Tibial artery (tissue), 4 donors: ENCODE measurements at regions not wholly inside any gene's neighbourhood (a gene's known extent, or its start where the extent isn't known, plus 50 kb on each side); places are given as distances from the start of the nearest gene placed in this dataset.

Source experiments
- DNase-seq, 2 donors: peaks; one replicate each; pipeline ENCODE4 v3.0.0-alpha.2; 2019
- H3K27ac ChIP-seq, 2 donors: fragments of 200-600 bp; sonication (generic) in 1 of 2; 1 replicate in 1 of 2; 2 replicates in 1 of 2; pipeline ENCODE4 v1.5.1; 2018 to 2019; ENCODE audit warnings: mild to moderate bottlenecking in 1 of 2
- H3K27me3 ChIP-seq, 2 donors: fragments of 200-600 bp; sonication (generic) in 1 of 2; one replicate each; pipeline versions ENCODE4 v1.5.1 to v1.6.0; 2016 to 2019
- H3K36me3 ChIP-seq, 3 donors: fragments of 200-600 bp; sonication (generic) in 2 of 3; one replicate each; pipeline ENCODE4 v1.5.1; 2016 to 2019; ENCODE audit warnings: mild to moderate bottlenecking in 2 of 3
- H3K4me1 ChIP-seq, 4 donors: fragments of 200-600 bp; sonication (generic) in 2 of 4; 1 replicate in 3 of 4; 2 replicates in 1 of 4; pipeline ENCODE4 v1.5.1; 2016 to 2019
- H3K4me3 ChIP-seq, 2 donors: fragments of 200-600 bp; sonication (generic) in 1 of 2; 1 replicate in 1 of 2; 2 replicates in 1 of 2; pipeline ENCODE4 v1.5.1; 2018 to 2019; ENCODE audit warnings: mild to moderate bottlenecking in 2 of 2
- H3K9me3 ChIP-seq, 3 donors: fragments of 200-600 bp; sonication (generic) in 1 of 3; one replicate each; pipeline ENCODE4 v1.5.1; 2016 to 2019
- intact Hi-C: fragments of 100-400 bp; cut with DNase I; formaldehyde crosslinking; loops from one replicate; pipeline ENCODE4 v1.15.0; 2023; ENCODE audit warnings: low total_unique reads
- TF ChIP-seq, protein P1 (sequence below), 2 experiments: fragments of 200-600 bp in 1 of 2; fragments of 450-650 bp in 1 of 2; IDR thresholded peaks; one replicate each; pipeline ENCODE4 v1.5.1; 2017 to 2019; ENCODE audit warnings: antibody characterized with exemption in 2 of 2, mild to moderate bottlenecking in 1 of 2, moderate library complexity in 1 of 2

DNA sequence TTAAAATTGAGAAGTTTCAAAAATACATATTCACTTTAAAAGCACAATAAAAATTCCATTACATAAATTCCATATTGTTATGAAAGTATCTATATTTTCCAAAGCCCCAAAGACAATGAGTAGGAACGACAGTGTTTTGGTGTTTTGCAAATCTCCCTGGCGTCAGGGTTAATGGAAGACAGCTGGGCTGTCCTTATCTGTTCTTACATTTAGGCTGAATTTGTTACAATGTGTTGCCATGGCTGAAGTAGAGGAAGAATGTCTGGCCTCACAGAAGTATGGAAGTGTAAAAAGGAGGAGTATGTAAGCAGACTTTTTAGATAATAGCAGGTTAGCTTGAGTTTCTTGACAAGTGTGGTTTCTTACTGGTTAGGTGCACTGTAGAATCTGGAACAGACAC is 124.4 kb upstream of the SPATA13 start:
- DNase-seq = no peak
- no peaks in the 10 kb centered on the region for H3K27me3 ChIP-seq
- H3K4me3 ChIP-seq = no peak overlapping the region
- intact Hi-C loops = no loop called here
- TF ChIP-seq, protein P1, sequence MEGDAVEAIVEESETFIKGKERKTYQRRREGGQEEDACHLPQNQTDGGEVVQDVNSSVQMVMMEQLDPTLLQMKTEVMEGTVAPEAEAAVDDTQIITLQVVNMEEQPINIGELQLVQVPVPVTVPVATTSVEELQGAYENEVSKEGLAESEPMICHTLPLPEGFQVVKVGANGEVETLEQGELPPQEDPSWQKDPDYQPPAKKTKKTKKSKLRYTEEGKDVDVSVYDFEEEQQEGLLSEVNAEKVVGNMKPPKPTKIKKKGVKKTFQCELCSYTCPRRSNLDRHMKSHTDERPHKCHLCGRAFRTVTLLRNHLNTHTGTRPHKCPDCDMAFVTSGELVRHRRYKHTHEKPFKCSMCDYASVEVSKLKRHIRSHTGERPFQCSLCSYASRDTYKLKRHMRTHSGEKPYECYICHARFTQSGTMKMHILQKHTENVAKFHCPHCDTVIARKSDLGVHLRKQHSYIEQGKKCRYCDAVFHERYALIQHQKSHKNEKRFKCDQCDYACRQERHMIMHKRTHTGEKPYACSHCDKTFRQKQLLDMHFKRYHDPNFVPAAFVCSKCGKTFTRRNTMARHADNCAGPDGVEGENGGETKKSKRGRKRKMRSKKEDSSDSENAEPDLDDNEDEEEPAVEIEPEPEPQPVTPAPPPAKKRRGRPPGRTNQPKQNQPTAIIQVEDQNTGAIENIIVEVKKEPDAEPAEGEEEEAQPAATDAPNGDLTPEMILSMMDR (IDR thresholded peaks at IDR 0.05) = no peak
- peaks cover 0 to 35% (median 27%) of the 10 kb centered on the region in 4 donors for H3K4me1 ChIP-seq
- no peaks in the 10 kb centered on the region for H3K36me3 ChIP-seq
- H3K27ac ChIP-seq = no peak overlapping the region
- no peaks in the 10 kb centered on the region for H3K9me3 ChIP-seq

DNA sequence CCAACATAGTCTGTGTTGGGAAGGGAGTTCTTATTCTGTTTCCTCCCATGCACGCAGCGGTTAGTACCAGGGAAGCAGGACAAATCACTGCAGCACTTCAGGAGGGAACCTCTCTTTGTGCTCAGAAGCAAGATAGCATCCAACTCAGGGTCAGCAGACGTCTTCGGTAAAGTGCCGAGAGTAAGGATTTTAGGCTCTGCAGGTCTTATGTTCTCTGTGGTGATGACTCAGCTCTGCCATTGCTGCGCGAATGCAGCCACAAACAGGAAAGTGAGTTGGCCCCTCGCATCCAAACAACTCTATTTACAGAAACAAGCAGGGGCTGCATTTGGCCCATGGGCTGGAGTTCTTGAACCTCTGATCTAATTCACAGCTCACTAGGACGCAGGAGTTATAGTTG is 122.1 kb upstream of the SPATA13 start:
- no peaks in the 10 kb centered on the region for H3K27me3 ChIP-seq
- no peaks in the 10 kb centered on the region for H3K36me3 ChIP-seq
- no peak for DNase-seq
- no peaks in the 10 kb centered on the region for H3K9me3 ChIP-seq
- no peak overlapping the region for H3K4me3 ChIP-seq
- TF ChIP-seq, protein P1 (IDR thresholded peaks at IDR 0.05) = no peak
- peaks cover 0 to 16% (median 9%) of the 10 kb centered on the region in 4 donors for H3K4me1 ChIP-seq
- no peak overlapping the region for H3K27ac ChIP-seq
- intact Hi-C loops = no loop called here

DNA sequence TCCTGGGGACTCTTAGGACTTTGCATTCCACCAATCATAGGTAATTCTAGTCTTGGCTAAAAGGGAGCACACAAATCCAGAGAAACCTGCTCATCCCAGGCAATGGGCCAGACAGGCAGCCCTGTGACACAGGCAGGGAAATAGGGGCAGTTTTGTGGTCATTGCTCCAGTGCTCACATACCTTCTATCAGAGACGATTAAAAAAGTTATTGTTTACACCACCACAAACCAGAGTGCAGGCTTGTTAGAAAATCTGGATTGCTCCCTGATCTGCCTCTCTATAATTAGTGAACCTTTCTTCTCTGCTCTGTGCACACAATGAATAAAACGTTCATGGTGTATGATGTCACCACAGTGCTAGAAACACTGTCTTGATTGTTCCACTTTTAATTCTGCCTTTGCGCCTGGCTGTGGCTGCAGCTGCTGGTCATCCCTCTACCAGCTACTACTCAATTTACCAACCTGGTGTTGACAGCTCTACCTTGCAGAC is 121.6 kb upstream of the SPATA13 start:
- DNase-seq = no peak
- peaks cover 0 to 17% (median 7%) of the 10 kb centered on the region in 4 donors for H3K4me1 ChIP-seq
- no peaks in the 10 kb centered on the region for H3K36me3 ChIP-seq
- H3K9me3 ChIP-seq = no peaks in the 10 kb centered on the region
- no peaks in the 10 kb centered on the region for H3K27me3 ChIP-seq
- H3K27ac ChIP-seq = no peak overlapping the region
- TF ChIP-seq, protein P1 (IDR thresholded peaks at IDR 0.05) = no peak
- H3K4me3 ChIP-seq = no peak overlapping the region
- intact Hi-C loops = no loop called here

DNA sequence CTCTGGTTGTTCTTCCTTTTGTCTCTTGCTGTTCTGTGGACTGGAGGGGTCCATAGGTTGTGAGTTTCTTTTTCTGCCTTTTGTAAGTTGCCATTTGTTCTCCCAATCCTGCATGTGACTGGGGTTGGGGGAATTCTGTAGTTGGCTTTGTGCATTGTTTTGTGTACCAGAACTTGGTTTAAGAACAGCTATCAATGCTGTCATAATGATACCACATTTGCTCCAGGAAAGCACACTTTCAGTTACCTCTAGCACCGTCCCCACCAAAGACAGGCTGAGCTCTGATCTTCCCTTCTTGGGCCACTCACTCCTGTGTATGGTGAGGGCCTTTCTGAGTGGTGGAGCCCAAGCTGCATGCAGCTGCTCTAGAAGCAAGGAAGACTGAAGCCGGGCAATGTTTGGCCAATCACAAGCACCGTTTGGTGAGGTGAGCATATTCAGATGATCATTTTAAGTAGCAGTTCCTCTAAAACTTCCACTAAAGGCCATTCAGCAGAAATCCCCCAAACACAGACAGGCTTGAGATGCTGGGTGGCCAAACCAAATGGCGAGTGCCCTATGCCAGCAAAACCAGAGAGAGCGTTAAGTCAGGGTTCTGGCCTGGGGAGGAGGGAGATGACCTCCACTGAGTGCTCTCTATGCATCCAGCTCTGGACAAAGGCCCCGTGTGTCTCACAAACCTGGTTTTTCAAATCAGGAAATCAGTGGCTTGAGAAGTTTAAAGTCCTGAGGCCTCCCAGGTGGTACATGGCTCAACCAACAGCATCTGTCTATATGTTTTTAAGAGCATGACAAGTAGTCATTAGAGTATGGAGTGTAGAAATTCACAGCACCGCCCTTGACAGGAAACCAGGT is 120.7 kb upstream of the SPATA13 start:
- no peak for DNase-seq
- H3K36me3 ChIP-seq = no peaks in the 10 kb centered on the region
- TF ChIP-seq, protein P1 (IDR thresholded peaks at IDR 0.05) = no peak
- intact Hi-C loops = no loop called here
- H3K27me3 ChIP-seq = no peaks in the 10 kb centered on the region
- H3K4me3 ChIP-seq = no peak overlapping the region
- H3K4me1 ChIP-seq = peaks cover 0 to 13% (median 3%) of the 10 kb centered on the region in 4 donors
- H3K27ac ChIP-seq = no peak overlapping the region
- no peaks in the 10 kb centered on the region for H3K9me3 ChIP-seq

DNA sequence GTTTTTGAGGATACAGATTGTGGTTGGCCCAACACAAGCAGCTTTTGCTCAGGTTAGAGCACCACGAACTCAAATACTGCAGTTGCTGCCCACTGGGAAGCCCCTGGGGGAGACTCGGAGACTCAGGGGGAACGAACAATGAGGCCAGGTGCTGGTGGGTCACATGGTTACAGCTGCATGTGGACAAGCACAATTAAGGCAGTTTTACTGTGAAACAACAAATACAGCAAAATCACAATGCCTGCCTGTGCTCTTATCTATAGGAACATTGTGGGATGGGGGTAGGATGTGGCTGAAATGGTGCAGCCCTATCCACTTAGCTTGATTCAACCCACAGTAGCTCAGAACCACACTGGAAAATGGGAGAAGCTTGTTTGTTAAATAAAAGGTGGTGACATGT is 119.7 kb upstream of the SPATA13 start:
- Histone ChIP-seq H3K9me3 (no peaks in the 10 kb centered on the region), H3K27ac (no peak overlapping the region), H3K4me1 (peaks cover 0 to 13% (median 3%) of the 10 kb centered on the region in 4 donors), H3K27me3 (no peaks in the 10 kb centered on the region), H3K36me3 (no peaks in the 10 kb centered on the region), H3K4me3 (no peak overlapping the region)
- intact Hi-C loops = no loop called here
- DNase-seq = no peak
- TF ChIP-seq, protein P1 (IDR thresholded peaks at IDR 0.05) = no peak
